ENCODE measurements at regions not wholly inside any gene's neighbourhood (a gene's known extent, or its start where the extent isn't known, plus 50 kb on each side); places are given as distances from the start of the nearest gene placed in this dataset. TPM values are rescaled to one million over a fixed set of nuclear protein-coding genes. Genes with fewer than 3 reads are reported as not detected.

- intact Hi-C loops (cut with DNase I) = no loop called here
- Histone ChIP-seq H3K9me3 (no peaks in the 10 kb centered on the region), H3K4me1 (no peaks in the 10 kb centered on the region), H3K27me3 (no peaks in the 10 kb centered on the region), H3K27ac (no peak overlapping the region), H3K4me3 (replicated peaks in 1 of 3) (no peak overlapping the region), H3K36me3 (no peaks in the 10 kb centered on the region)
- no peak for TF ChIP-seq CTCF (IDR thresholded peaks at IDR 0.05)
- no peak for TF ChIP-seq POLR2A (IDR thresholded peaks at IDR 0.05)
- WGBS, 2 donors = 55 to 79% methylated on average over 8 to 16 of the region's 56 CpGs
- DNase-seq = no peak
These were observed 884.2 kb upstream of the ZNF722 start for GRCh38 chr7:63114371-63114985.

Small RNA genes in the stretch of these regions (small RNA-seq; reads per million reads assigned to genes)
- gene RNU6-417P = not detected
